Activated T-helper 9 cell treated with anti-CD3 and anti-CD28 coated beads, Interleukin-2, amount 50 U/mL, for 16 hours (primary cell): ENCODE measurements at regions not wholly inside any gene's neighbourhood (a gene's known extent, or its start where the extent isn't known, plus 50 kb on each side); places are given as distances from the start of the nearest gene placed in this dataset.
"Not testable (repeated sequence)": the region's sequence is repeated elsewhere in the genome, so short reads cannot be mapped to it uniquely, and the experiment has no call there.

Experiments
- DNase-seq: peaks from one replicate; pipeline ENCODE4 v3.0.0-alpha.2; 2020; ENCODE audit warnings: low read depth

GRCh38 chr13:76620036-76620435 lies 266.2 kb downstream of the KCTD12 start:
- no peak for DNase-seq

- no peak for DNase-seq
These were observed 266.6 kb downstream of the KCTD12 start for GRCh38 chr13:76619631-76620030.

DNA sequence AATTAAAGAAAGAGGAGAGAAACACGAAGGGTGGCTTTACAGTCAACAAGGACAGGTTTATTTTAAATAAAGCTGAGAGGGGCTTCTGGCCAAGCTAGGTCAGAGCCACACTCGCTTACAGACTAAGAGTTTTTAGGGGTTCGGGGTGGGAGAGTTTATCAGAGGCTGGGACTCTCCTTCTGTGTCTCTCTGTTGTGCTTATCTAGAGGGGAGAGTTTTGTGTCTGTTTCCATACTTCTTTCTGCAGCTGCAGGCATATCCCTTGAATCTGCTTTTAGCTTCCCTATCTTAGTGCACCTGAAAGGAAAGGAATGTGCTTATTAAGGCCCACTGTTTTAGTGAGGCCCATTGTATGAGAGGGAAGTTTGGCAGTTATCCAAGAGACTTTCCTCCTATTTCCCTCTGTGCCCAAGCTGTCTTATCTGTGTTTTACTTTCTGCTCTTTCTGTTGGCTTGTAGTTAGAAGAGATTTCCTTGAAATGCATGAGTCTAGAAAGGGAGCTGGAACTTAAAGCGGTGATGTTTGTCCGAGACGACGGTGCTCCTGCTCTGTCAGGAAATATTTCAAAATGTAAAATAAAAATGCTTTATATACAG lies 275.3 kb downstream of the KCTD12 start:
- no peak for DNase-seq

GRCh38 chr13:76609643-76610042 lies 276.6 kb downstream of the KCTD12 start:
- DNase-seq = no peak

GRCh38 chr13:76607866-76608265 lies 278.3 kb downstream of the KCTD12 start:
- DNase-seq = no peak

DNA sequence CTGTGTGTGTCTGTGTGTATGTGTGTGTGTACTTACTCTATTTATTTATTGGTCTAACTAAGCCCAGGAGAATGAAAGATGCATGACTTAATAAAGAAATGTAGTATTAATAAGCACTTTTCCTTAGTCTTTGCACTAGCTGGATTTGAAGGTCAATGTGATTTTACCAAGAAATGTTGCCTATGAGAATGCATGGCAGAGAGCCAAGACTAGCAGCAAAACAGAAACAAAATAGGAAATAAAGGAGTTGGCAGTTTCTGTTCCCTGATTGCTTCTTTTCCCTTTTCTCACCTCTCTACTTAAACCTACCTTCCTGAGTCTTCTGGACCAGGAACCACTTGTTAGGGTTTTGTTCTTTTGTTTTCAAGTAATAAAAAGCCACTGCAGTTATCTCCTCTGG lies 286.1 kb downstream of the KCTD12 start:
- no peak for DNase-seq

DNA sequence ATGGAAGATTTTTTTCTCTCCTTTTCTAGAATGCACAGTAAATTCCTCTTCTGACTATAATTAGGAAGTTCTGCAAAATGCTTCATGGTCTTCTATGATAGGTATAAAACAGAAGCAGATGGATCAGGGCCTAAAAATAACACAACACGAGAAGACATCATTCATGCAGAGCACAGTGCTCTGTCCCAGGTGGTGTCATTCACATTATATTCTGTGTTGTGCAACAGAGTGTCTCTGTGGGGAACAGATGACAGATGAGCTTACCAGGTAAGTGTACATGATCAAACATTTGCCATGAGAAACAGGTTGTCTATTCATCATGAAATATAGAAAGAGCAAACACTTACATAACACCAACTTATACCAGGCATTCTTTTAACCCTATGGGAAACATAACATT lies 288.3 kb downstream of the KCTD12 start:
- no peak for DNase-seq

- no peak for DNase-seq
These were observed 290.0 kb downstream of the KCTD12 start for GRCh38 chr13:76596216-76596615.

DNA sequence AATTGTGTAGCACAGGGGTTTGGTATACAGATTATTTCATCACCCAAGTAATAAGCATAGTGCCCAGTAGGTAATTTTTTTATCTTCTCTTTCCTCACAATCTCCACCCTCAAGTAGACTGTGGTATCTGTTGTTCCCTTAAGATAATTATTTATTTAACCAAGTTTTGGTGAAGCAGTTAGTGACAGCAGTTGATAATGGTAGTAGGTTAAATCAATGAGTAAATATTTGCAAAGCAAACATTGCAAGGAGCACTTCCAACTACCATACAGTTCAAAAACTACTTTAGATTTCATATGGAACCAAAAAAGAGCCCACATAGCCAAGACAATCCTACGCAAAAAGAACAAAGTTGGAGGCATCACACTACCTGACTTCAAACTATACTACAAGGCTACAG lies 291.8 kb downstream of the KCTD12 start:
- no peak for DNase-seq

GRCh38 chr13:76586842-76587241 lies 299.4 kb downstream of the KCTD12 start:
- DNase-seq = no peak

- no peak for DNase-seq
These were observed 306.5 kb downstream of the KCTD12 start for GRCh38 chr13:76579701-76580100.

DNA sequence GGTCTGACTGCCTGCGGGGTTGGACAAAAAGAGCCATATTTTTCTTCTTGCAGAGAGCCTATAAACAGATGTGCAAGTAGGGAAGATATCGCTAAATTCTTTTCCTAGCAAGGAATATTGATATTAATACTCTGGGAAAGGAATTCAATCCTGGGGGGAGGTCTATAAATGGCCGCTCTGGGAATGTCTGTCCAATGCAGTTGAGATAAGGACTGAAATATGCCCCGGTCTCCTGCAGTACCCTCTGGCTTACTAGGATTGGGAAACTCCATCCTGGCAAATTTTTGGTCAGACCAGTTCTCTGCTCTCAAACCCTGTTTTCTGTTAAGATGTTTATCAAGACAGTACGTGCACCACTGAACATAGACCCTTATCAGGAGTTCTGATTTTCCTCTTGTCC lies 310.6 kb downstream of the KCTD12 start:
- DNase-seq = not testable (repeated sequence)

- DNase-seq = no peak
These were observed 315.7 kb downstream of the KCTD12 start for GRCh38 chr13:76570510-76570971.

DNA sequence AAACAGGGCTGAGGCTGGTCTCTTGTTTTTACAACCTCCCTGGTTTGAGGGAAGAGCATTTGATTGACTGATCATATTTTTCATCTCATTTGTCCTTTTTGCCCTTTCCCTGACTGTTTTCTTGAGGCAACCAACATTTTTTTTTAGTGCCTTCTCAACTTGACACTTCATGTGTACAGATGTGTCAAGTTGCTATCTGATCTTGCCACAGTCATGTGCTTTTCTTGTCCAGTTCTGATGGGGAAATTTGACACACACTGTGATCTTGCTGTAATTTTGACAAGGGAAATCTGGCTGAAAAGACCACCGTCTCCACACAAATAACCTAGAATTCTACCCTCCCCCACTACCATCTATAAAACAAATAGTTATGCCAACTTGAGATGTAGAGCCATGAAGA lies 329.6 kb downstream of the KCTD12 start:
- no peak for DNase-seq

GRCh38 chr13:76552807-76553206 lies 333.4 kb downstream of the KCTD12 start:
- no peak for DNase-seq

DNA sequence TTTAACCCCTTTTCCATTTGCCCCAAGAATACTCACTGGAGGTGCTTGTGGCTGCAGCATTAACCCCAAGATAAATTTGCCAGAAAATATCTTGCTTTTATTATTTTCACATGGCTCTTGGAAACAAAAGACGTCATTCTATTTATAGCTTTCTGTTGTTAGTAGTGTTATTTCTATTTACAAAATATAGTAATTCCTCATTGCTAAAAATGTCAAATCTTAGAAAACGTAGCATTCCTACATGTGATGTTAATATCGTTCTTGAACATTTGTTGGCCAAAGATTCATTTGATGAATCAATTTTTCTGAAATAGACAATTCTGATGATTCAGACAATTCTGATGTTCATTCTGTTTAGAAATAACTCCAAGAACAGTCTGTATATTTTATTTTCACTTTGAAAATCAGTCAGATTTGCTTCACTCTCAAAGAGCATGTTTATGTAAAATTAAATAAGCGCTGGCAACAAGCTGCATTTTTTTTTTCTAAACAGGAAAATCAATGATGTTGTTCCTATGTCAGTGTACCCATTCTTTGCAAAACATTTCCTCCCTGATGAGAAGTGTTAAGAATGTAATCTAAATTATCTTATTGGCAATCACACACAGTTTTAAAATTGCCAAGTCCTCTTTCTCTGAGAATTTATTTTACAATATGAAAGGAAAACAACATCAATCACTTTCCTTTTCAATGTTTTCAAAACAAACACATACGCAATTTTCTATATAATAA lies 334.0 kb downstream of the KCTD12 start:
- no peak for DNase-seq

DNA sequence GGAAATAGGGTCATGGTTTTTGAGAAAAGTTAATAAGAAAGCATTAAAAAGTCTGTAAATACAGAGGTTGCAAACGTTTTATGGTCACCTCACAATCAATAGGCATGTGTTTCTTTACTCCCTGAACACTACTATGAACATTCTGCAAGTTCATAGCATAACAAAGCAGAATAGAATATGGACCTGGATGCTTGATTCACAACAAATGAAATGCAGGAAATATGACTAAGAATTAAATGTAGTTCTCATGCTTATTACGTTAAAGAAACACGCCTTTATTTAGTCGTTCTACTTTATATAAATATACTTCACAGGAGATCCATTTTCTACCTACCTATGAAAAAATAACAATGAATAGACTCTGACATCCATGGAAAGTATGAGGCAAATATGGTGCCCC lies 344.0 kb downstream of the KCTD12 start:
- DNase-seq = no peak

- no peak for DNase-seq
These were observed 348.2 kb downstream of the KCTD12 start for GRCh38 chr13:76538004-76538403.

- no peak for DNase-seq
These were observed 353.0 kb downstream of the KCTD12 start for GRCh38 chr13:76533251-76533650.

GRCh38 chr13:76527041-76527440 lies 359.2 kb downstream of the KCTD12 start:
- no peak for DNase-seq

DNA sequence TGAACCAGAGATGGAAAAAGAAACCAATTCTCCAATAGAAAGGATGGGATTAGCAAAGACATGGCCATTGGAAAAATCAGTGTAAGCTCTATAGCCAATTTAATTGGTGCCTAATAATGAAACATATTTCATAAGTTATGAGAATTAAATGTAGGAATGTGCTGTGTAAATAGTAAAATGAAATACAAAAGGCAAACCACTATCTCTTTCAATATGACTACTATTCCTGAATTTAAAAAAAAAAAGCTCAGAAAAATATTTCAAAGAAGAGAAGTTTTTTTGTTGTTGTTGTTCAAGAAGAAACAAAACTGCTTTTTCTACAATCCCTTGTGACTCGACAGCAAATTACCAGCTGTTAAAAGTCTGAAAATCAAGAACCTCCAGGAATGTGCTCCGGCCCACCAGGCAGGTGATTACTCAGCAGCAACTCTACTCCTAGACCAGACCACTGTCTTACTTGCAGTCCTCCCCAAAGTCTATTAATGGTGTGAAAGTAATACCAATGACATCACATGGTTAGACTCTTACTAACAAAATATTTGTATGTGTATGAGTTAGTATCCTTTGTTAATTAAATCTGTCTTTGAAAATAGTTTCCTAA lies 362.4 kb downstream of the KCTD12 start:
- no peak for DNase-seq

DNA sequence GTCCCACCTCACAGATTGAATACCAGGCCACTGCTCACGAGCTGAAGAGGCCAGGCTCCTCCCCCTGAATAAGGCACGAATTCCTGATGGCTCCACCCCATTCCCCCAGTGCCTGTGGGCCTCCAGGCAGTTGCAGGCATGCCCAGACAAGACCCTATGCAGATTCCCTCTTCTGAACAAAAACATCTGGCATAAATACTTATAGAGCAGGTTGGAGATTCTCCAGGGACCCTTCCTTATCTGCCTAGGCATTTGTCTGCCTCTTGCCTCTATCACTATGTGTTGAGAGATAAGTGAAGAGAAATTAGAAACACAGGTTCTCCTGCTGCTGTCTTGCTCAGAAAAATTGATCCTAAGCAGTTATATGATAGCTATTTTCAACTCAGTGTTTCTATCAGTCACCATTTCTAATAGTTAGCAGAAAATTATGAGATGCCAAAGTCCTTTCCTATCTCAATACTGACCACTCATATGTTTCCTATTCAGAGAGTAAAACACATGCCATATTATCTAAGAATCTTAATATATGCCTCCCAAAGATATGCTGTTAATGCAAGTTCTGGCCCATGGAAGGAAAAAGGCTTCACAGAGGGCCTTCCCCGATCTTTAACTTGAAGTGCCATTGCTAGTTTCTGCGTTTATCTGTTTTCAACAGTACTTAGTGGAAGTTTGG lies 364.0 kb downstream of the KCTD12 start:
- DNase-seq = no peak

GRCh38 chr13:76519685-76520084 lies 366.5 kb downstream of the KCTD12 start:
- DNase-seq = no peak
